A673 (cell line): ENCODE measurements at regions not wholly inside any gene's neighbourhood (a gene's known extent, or its start where the extent isn't known, plus 50 kb on each side); places are given as distances from the start of the nearest gene placed in this dataset.
"Not testable (repeated sequence)": the region's sequence is repeated elsewhere in the genome, so short reads cannot be mapped to it uniquely, and the experiment has no call there.

Source experiments
- BruUV-seq: library from RNA; stranded (reverse); fragments of 400-500 nt; replicated peaks from 2 replicates; lab custom pipeline; 2021; lab: Mats Ljungman, UMichigan
- CTCF ChIA-PET: fragments of 300-600 bp; sonication (Branson Sonifier 250); formaldehyde crosslinking; loops from one replicate; lab custom pipeline; 2022; ENCODE audit warnings: antibody characterized with exemption; lab: Charles Lee
- POLR2A ChIA-PET: fragments of 300-600 bp; sonication (Branson Sonifier 250); formaldehyde crosslinking; loops from one replicate; lab custom pipeline; 2022; ENCODE audit warnings: antibody characterized with exemption; ENCODE audit not compliant: low non-redundant PET; lab: Charles Lee
- DNase-seq: peaks from one replicate; pipeline ENCODE4 v3.0.0-alpha.2; 2015; ENCODE audit warnings: low spot score
- H3K27ac ChIP-seq: fragments of 200-600 bp; sonication (generic); 2 replicates; pipeline ENCODE4 v1.5.1; 2016; ENCODE audit warnings: mixed run types, low read depth, mild to moderate bottlenecking, mixed read lengths, antibody characterized with exemption, low read length; ENCODE audit not compliant: poor library complexity, severe bottlenecking
- H3K27me3 ChIP-seq: fragments of 200-600 bp; sonication (generic); replicated peaks from 2 replicates; pipeline ENCODE4 v1.6.1; 2017; ENCODE audit warnings: mixed run types, low read depth, mild to moderate bottlenecking, mixed read lengths, antibody characterized with exemption, low read length; ENCODE audit not compliant: insufficient read depth, poor library complexity
- H3K36me3 ChIP-seq: fragments of 200-600 bp; sonication (generic); 2 replicates; pipeline ENCODE4 v1.6.1; 2016; ENCODE audit warnings: mixed run types, mild to moderate bottlenecking, mixed read lengths, antibody characterized with exemption, low read length; ENCODE audit not compliant: insufficient read depth, poor library complexity, severe bottlenecking
- H3K4me1 ChIP-seq: fragments of 200-600 bp; sonication (generic); 2 replicates; pipeline ENCODE4 v1.6.1; 2017; ENCODE audit warnings: mixed run types, mild to moderate bottlenecking, mixed read lengths, antibody characterized with exemption, low read length; ENCODE audit not compliant: insufficient read depth, poor library complexity, severe bottlenecking
- H3K4me3 ChIP-seq: fragments of 200-600 bp; sonication (generic); 2 replicates; pipeline ENCODE4 v1.5.1; 2016; ENCODE audit warnings: low read depth, mixed run types, mild to moderate bottlenecking, mixed read lengths, low read length; ENCODE audit not compliant: poor library complexity, severe bottlenecking
- H3K9me3 ChIP-seq: fragments of 200-600 bp; sonication (generic); 2 replicates; pipeline ENCODE4 v1.6.1; 2016; ENCODE audit warnings: mixed run types, low read depth, mild to moderate bottlenecking, mixed read lengths, antibody characterized with exemption, low read length; ENCODE audit not compliant: poor library complexity, severe bottlenecking
- CTCF ChIP-seq: fragments of 300-800, 200-600 bp; sonication (generic); conservative IDR thresholded peaks from 2 replicates; pipeline ENCODE4 v1.5.1; 2017; ENCODE audit warnings: low read depth, mild to moderate bottlenecking, antibody characterized with exemption, low read length, moderate library complexity, mixed read lengths
- EZH2 ChIP-seq: fragments of 200-600 bp; sonication (generic); IDR thresholded peaks from 2 replicates; pipeline ENCODE4 v1.6.1; 2017; ENCODE audit warnings: borderline replicate concordance, low read depth, mild to moderate bottlenecking, mixed read lengths, antibody characterized with exemption, low read length; ENCODE audit not compliant: poor library complexity, severe bottlenecking
- intact Hi-C: fragments of 100-400 bp; cut with micrococcal nuclease; formaldehyde crosslinking; loops from one replicate; pipeline ENCODE4 v1.10.0; 2022; ENCODE audit not compliant: unreplicated experiment

GRCh38 chr7:3159039-3159438, 115.4 kb upstream of the CARD11 start:
- Histone ChIP-seq H3K4me1 (peaks cover 8% of the 10 kb centered on the region), H3K4me3 (no peak overlapping the region), H3K27ac (no peak overlapping the region), H3K36me3 (no peaks in the 10 kb centered on the region), H3K27me3 (no peaks in the 10 kb centered on the region), H3K9me3 (no peaks in the 10 kb centered on the region)
- no TSS peak for BruUV-seq
- CTCF ChIA-PET, result no interaction called here
- POLR2A ChIA-PET, result no interaction called here
- intact Hi-C loops, result loop anchor here (5.0 to 10.0 kb wide), 2 partner anchors 94 to 277 kb away; no protein-coding TSS in a partner anchor
- DNase-seq, result no peak
- no peak for TF ChIP-seq EZH2

GRCh38 chr7:3159445-3159844, 115.8 kb upstream of the CARD11 start:
- H3K4me1 ChIP-seq, result peaks cover 8% of the 10 kb centered on the region
- no peaks in the 10 kb centered on the region for H3K36me3 ChIP-seq
- TF ChIP-seq EZH2 (no peak), CTCF (no peak)
- CTCF ChIA-PET, result no interaction called here
- H3K27ac ChIP-seq, result no peak overlapping the region
- no peak for DNase-seq
- POLR2A ChIA-PET, result no interaction called here
- BruUV-seq, result no TSS peak
- H3K27me3 ChIP-seq, result no peaks in the 10 kb centered on the region
- intact Hi-C loops, result loop anchor here (5.0 to 10.0 kb wide), 2 partner anchors 95 to 277 kb away; no protein-coding TSS in a partner anchor
- no peak overlapping the region for H3K4me3 ChIP-seq
- H3K9me3 ChIP-seq, result no peaks in the 10 kb centered on the region

GRCh38 chr7:3159926-3160325, 116.3 kb upstream of the CARD11 start:
- DNase-seq, POLR2A ChIA-PET, H3K27ac ChIP-seq, BruUV-seq, H3K36me3 ChIP-seq, H3K27me3 ChIP-seq, H3K4me3 ChIP-seq, CTCF ChIA-PET, H3K4me1 ChIP-seq, H3K9me3 ChIP-seq: not testable (repeated sequence)
- intact Hi-C loops, result loop anchor here (5.0 to 10.0 kb wide), 2 partner anchors 95 to 278 kb away; no protein-coding TSS in a partner anchor

GRCh38 chr7:3162289-3162688, 118.6 kb upstream of the CARD11 start:
- peaks cover 8% of the 10 kb centered on the region for H3K4me1 ChIP-seq
- CTCF ChIA-PET, result interaction anchor here (0.5 kb wide), 1 partner anchor 96 kb away, joined by 3 read pairs; no protein-coding TSS in a partner anchor
- H3K36me3 ChIP-seq, result no peaks in the 10 kb centered on the region
- no peak for TF ChIP-seq EZH2
- TF ChIP-seq CTCF, result peak; percentile 30; the same call in 1 of the 2 replicates
- intact Hi-C loops, result no loop called here
- no TSS peak for BruUV-seq
- no peak overlapping the region for H3K27ac ChIP-seq
- POLR2A ChIA-PET, result no interaction called here
- no peaks in the 10 kb centered on the region for H3K9me3 ChIP-seq
- H3K4me3 ChIP-seq, result no peak overlapping the region
- peak; percentile 35 for DNase-seq
- H3K27me3 ChIP-seq, result peaks cover under 1% of the 10 kb centered on the region

- H3K9me3 ChIP-seq, H3K27me3 ChIP-seq, H3K4me3 ChIP-seq, H3K27ac ChIP-seq, H3K36me3 ChIP-seq, POLR2A ChIA-PET, intact Hi-C loops, H3K4me1 ChIP-seq, DNase-seq, BruUV-seq: not testable (repeated sequence)
- CTCF ChIA-PET, result interaction anchor here (0.5 kb wide), 1 partner anchor 97 kb away, joined by 3 read pairs; no protein-coding TSS in a partner anchor
These were observed 119.1 kb upstream of the CARD11 start for GRCh38 chr7:3162798-3163197.
